ENCODE measurements at regions not wholly inside any gene's neighbourhood (a gene's known extent, or its start where the extent isn't known, plus 50 kb on each side); places are given as distances from the start of the nearest gene placed in this dataset.
"Not testable (repeated sequence)": the region's sequence is repeated elsewhere in the genome, so short reads cannot be mapped to it uniquely, and the experiment has no call there.

DNA sequence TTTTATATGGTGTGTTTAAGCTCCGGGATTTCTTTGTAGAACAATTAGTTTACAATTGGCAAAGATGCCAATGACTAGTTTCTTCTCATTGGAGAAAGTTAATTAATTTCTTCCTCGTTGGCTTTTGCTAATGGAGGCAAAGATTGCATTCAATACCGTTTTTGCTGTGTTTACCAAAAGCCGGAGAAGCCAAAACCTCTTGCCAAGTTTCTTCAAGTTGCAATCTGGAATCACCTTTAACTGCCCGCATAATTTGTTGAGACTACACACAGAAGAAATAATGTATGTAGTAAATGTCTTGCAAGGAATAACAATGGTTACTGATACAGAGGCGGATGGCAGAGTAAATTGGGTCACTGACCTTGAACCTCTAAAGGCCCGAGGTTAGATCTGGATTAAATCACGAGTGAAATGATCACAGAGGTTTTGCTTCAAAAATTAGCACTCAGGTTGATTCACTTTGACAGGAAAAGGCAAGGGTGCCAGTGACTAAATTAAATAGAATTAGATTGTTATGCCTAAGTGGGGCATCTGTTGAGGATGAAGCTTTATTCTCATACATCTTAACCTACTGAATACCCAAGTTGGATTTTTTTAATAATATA lies 732.1 kb upstream of the NR2F2 start:
- no peak for DNase-seq

DNA sequence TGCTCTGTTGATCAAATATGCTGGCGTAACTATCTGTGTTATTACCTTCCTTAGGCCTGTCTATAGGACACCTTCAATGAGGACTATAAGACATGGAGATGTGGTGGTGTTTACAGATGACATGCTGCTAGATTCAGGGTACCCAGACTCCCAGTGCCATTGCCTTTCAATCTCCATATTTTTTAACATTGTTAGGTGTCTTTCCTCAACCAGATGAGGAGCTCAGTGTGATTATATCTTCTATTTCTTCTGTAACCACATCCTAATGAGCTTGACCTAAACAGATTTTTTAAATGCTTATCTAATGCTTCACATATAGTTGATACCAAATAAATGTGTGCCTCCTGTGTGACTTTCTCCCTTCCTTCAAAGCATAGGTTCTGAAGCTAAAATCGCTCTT lies 730.1 kb upstream of the NR2F2 start:
- DNase-seq: no peak

DNA sequence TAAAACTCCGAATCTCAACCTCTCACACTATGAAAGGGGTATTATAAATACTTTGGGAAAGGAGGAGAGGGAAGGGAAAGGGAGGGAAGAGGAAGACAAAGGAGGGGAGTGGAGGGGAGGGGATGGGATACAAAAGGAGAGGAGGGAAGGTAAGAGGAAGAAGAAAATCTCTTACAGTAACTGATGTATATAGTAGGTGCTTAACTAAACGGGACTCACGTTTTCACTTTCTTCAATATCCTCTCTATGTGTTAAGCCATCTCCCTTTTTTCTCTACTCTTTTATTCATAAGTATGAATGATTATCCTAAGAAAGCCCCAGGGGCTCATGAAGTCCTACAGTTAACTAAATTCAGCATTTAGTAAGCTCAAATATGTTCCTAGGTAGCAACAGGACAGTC lies 729.6 kb upstream of the NR2F2 start:
- DNase-seq: no peak

DNA sequence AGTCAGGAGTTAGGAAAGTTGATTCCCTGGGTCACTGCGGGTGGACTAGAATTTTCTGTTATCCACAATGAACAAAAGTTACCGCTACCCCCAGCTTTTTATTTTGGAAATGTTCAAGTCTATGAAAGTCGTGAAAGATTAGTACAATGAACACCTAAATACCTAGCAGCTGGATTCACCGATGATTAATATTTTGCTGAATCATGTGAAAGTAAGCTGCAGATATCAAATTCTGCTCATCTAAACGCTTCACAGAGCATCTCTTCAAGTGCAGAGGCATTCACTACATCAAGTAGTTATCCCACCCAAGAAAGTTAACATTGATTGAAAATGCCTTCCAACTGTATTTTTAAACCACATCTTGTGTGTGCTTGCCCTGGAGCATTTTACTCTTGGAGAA lies 729.0 kb upstream of the NR2F2 start:
- DNase-seq: no peak

DNA sequence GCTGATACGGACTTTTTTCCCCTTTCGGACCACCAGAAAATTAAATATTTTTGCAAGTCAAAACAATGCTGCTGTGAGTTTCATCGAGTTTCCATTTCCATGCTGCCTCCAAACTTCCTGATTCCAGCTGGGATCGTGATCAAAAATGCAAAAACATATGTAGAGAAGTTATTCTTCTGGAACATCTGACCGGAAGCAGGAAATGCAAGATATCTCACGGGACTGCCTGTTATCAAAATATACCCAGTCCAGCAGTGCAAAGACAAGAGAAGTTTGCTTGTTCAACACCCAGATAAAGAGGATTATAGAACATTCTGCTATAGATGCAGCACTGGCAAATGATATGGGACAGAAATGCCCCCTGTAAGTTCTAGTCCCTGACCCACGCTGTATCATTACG lies 726.7 kb upstream of the NR2F2 start:
- no peak for DNase-seq

DNA sequence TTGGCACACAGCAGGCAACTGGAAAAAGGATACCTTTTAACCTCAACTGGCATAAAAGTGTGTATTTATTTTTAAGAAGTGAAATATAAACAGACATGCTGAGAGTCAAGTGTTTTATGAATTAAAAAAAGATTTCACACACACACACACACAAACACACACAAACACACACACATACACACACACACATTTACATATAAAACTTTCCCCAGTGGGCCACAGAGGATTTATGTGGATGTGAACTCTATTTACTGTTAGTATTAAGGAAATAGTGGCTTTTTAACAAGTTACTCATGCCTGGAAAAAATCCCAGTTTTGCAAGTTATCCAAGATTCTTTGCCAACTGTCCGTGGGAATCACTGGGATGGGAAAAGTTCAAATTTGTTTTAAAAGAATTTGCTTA lies 725.9 kb upstream of the NR2F2 start:
- no peak for DNase-seq

DNA sequence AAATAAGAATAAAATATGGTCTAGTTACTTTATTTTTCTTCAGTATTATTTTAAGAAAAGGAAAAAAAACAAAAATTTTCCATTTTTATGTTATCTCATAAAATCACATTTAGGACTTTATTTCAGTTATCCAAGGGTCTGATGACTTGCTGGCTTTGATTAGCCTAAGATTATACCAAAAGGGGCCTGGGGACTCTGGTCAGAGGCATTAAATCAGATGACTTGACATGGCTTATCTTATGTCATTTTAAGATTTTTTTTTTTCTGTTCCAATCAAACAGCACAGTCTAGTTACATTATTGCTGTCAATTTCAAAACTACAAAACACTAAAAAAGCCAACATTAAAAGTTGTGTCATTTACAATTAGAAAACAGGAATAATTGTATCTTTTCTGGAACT lies 725.4 kb upstream of the NR2F2 start:
- no peak for DNase-seq

DNA sequence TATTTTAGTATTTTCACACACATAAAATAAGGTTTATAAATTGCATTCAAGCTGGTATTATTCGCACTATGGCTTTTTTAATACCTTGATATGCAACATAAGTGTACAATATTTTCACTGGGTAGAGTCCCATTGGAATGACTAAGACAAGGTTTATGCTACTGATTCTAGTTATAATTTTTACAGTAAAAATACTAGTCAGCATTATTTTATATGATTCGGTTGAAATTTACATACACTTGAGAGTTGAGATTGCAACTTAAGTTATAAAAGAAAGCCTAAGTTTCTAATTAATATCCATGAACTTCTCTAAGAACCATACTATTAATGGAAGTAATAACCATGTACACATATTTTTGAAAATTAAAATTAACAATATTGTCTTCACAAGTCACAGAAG lies 723.9 kb upstream of the NR2F2 start:
- DNase-seq: no peak

DNA sequence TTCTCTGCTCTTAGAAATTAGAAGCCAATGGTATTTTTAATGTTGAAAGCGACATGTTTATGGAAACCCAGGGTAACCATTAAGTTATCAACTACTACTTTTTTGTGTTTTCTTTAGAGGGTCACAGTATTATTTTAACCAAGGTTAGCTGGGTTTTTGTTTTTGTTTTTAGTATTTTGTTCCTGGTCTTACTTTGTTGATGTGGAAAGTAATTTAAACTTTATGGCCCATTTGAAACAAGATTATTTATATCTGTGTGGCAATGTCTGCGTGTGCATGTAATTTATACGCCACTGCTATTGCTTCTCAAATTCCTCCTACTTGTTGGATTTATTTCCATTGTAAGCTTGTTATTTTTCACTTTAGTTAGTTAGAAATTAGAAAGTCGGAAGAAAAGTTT lies 722.1 kb upstream of the NR2F2 start:
- DNase-seq: no peak

DNA sequence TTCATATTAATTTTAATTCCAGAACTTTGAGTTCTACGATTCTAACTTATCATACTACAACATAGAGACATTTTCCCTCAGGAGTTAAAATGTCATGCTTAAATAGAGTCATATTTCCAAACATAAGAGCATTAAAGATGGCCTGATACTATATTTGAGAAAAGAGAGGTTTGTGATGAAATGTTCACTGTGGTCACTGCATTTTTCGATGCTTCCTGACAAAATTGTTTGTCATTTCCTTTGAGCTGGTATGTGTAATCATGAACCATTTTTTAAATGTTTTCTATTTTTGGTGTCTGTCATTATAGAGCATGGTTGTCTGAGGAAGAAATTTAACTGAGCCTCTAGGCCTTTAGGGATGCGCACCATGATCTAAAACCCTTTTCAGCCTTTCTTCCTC lies 721.4 kb upstream of the NR2F2 start:
- no peak for DNase-seq

DNA sequence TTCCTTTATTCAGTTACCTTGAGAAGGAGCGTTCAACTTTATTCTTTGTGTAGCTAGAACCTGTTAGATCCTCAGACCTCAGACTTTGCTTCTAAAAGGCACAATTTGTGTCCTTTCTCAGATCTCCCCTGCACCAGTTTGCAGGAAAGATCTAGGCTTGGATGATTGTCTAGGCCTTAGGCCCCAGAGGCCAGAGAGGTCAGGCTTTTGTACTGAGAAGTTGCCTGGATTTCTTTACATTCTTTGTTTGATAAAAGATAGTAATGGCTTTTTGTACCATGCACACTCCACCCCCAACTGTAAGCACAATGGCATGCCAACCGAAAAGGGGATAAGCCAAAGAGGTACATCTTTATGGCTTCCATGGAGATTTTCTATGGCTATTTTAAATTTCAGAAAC lies 719.6 kb upstream of the NR2F2 start:
- DNase-seq: no peak

DNA sequence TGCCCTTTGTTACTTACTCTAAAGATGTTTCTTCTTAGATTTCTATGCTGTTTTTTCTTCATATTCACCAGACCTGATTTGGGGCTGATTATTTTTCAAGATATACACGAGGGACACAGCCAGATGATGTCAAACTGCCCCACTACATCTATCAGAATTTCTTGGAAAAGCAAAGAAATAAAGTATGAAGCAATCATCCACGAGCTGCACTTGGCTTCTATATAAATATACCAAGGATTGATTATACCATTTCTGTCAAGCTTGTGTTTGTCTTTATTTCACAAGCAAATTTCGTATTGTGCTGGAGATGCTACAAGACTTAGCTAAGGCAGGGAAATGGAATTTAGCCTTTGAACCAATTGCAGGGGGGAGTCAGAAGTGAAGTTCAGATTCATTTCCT lies 715.1 kb upstream of the NR2F2 start:
- no peak for DNase-seq

DNA sequence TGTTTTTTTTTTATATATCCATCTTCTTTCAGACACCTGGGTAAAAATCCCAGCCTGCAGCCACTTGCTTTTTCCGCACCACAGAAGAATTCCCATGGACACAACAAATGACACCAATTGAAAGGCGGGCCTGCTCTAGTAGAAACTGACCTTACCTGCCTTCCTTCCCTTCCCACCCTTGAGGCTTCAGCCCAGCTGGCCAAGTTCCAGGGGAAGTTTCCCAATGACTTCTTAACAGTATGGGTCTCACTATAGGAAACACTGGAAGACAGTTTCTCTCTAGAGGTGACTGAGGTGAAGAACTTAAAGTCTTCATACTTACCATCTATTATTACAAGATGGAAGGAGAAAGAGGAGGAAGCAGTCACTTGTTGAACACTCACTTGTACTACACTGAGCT lies 714.2 kb upstream of the NR2F2 start:
- DNase-seq: no peak

DNA sequence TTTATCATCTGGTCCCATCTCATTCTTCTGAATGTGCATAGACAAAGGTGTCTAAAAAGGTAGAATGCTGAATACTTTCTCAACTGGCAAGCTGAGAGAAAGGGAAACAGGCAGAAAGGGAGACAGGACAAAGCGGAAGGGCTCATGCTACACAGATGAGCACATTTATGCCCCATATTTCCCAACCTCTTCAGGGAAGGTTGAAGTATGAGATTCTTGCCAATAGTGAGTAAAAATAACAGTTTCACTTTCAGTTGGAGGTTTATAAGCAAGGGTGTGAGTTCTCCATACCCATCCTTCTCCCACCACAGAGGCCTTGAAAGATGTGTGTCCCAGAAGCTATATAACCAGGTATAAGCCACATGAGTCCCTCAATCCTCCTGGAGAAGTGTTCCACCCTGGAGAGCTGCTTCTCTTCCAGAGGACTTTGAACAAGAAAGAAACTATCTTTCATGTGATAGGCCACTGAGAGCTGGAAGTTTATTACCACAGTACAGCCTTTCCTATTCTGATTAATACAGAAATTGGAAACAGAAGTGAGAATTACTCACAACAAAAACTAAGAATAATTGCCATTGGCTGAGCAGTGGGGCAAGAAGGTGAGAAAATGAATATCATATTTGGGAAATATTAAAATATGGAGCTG lies 709.4 kb upstream of the NR2F2 start:
- no peak for DNase-seq

DNA sequence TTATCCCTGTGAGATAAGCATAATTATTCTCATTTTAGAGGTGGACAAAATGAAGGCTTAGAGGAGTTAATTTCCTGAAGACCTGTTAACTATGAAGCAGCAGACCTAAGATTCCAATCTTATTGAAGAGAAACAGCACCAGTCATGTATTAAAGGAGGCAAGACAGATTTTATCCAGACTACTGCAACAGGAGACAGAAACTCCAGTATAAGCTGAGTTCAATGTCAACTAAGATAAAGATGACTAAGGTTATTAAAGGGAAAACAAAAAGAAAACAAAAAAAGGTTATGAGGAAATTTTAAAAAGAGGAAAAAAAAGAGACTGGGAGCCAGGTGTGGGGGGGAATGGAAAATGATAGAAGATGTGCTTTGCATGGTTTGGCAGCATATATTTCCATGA lies 707.7 kb upstream of the NR2F2 start:
- no peak for DNase-seq

DNA sequence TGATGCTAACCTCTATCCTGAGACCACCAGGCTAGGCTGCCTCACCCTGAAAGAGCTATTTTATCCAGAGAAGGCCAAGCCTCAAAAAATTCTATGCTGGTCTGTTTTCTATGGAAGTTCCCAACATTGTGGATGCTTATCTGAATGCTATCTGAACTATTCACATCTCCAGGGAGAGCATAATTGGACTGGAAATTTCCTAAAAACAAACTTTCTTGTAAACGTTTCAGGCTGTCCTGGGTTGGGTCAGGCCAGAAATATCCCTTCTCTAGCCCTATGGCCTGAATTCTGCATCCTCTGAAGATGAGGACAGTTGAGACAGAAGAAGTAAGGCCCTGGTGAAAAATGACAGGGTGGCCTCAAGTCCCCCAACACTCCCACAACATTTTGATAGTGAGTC lies 706.4 kb upstream of the NR2F2 start:
- DNase-seq: no peak

DNA sequence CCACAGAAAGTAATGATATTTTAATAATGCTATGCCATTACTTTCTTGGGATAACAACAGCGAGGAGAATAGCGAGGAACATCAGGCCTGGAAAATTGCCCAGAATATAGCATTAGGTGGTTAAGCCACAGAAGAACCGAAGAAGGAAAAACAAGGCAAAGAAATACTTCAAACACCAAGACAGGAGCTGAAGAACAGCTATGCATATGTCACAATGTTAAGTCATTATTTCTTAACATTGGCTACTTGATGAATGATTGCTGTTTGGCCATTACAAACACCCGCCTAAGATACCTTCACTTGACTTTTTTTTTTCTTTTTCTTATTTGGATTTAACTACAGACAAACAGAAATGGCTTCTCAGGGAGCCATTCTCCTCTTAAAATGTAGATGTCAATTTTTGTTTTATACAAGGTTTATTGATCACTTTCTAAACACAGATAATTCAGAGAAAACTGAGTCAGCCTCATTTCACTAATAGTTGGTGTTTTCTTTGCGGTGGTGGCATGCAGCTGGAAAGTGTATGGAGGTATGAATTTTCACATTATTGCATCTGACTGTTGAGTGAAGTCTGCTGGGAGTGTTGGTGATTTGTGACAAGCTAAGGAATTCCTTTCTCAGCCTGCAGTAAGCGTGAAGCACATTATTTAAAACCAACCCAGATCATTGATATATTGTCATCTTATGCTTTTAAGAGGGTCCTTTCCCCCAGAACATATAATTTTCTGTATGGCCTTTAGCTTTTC lies 705.7 kb upstream of the NR2F2 start:
- DNase-seq: no peak

DNA sequence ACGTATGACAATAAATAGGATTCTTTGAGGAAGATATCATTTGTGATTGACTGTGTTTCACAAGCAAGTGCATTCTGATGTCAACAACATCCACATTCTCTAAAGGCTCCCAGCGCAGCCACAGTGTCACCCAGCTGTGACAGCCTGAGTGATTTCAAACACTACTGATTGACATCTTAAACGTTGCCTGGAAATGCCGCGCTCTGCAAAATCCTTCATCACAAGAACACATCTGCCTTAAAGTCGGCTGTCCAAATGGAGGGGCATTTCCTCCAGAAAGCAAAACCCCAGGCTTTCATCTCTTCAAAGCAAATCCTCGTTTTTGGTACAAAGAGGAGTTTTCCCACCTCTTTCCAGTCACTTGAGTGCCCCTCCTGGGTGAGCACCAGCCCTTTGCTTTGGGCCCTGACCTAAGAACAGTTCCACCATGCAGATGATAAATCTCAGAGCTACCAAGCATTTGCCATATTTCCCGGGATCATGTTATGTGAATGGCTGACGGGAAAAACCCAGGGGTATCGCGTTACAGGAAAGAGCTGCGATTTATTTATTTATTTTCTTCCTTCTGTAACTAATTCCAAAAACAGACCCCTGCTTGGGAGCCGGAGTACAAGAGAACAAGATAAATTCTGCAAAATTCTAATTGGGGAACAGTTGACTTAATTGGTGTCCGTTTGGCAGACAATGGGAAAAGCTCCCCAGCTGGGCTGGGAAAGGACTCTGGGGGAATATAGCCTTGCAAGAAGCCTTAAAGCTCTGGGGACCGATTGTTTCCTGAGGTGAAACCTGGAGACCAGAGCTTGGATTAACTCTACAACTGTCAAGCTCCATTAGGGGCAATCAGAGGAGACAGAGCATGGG lies 703.8 kb upstream of the NR2F2 start:
- DNase-seq: no peak

DNA sequence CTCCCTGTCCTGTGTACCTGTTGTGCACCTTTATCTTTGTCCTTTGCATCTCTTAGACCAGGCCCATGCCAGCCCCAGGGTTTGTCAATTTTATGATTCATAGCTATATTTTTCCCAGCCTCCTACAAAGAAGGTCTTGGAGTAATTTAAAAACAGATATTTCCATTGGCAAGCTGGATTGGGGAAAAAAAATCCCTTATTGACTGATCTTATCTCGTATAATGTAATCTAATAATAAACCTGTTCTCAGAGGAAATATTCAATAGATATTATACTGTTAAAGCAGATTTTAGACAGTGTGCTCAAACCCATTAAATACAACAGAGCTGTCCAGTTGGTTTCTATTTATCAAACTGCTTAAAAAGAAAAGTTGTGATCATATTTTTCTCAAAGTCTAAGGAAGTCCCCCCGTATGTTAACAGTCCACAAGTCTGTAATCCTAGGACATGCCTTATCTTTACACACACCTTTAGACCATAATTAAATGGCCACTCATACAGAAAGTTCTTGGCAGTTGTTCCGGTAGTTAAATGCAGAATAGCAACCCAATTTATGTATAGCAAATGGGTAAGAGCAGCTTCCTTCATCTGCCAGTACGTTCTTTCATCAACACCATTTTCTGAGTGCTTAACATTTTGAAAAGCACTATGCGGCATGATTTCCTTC lies 700.9 kb upstream of the NR2F2 start:
- DNase-seq: no peak

DNA sequence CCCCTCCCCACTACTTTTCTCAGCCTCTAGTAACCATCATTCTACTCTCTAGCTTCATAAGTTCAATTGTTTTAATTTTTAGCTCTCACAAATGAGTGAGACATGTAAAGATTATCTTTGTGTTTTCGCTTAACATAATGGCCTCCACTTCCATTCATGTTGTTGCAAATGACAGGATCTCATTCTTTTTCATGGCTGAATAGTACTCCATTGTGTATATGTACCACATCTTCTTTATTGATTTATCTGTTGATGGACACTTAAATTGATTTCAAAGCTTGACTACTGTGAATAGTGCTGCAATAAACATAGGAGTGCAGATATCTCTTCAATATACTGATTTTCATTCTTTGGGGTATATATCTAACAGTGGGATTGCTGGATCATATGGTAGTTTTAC lies 699.8 kb upstream of the NR2F2 start:
- DNase-seq: no peak

DNA sequence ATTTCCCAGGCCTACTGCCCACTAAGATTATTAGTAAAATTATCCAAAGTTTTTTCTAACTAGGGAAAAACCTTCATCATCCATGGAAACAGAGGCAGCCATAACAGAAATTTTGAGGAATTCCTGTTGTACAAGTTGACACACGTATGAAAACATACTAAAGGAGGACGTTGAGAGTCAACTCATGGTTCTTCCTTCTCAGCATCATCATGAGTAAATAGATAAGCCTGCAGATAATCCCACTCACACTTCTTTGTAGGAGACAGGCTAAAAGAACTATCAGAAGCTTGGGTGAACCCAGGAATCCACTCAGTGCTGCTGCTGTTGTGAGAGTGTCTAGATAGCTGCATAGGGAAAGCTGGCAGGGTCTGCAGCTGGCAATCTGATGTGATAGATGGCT lies 694.8 kb upstream of the NR2F2 start:
- DNase-seq: no peak

DNA sequence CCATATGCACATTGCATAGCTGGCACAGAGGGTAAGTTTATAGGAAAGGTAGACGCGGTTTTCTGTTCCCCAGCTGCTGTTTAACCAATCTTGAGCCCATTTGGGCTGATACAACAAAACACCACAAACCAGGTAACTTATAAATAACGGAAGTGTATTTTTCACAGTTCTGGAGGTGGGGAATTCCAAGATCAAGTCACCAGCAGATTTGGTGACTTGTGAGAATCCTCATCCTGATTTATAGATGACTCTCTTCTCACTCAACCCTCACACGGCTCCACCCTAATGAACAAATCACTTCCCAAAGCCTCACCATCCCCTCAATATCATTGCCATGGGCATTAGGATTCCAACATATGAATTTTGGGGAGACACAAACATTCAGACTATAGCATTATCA lies 694.4 kb upstream of the NR2F2 start:
- no peak for DNase-seq

DNA sequence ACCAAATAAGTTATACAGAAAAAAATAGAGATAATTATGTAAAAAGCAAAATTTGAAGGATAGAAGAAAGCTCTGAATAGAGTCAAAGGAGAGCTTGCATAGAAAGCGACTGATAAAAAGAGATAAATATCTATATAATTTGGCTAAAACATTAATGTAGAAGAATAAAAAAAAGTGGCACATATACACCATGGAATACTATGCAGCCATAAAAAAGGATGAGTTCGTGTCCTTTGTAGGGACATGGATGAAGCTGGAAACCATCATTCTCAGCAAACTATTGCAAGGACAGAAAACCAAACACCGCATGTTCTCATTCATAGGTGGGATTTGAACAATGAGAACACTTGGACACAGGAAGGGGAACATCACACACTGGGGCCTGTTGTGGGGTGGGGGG lies 693.3 kb upstream of the NR2F2 start:
- not testable (repeated sequence) for DNase-seq
